ENCODE measurements at regions not wholly inside any gene's neighbourhood (a gene's known extent, or its start where the extent isn't known, plus 50 kb on each side); places are given as distances from the start of the nearest gene placed in this dataset.

- H3K27me3 Mint-ChIP-seq (ENCODE audit: low read depth, unreplicated experiment), result peaks cover 60% of the 10 kb centered on the region
- no peak for DNase-seq (ENCODE audit: low read depth)
- H3K4me3 Mint-ChIP-seq (ENCODE audit: unreplicated experiment), result no peak overlapping the region
- Histone ChIP-seq H4K20me1 (ENCODE audit: insufficient read depth, low read length) (no peaks in the 10 kb centered on the region), H2AFZ (ENCODE audit: low read depth, low read length) (no peak overlapping the region), H3K9ac (ENCODE audit: low read length) (no peak overlapping the region), H3K4me3 (ENCODE audit: insufficient read depth, low read depth, low read length) (no peak overlapping the region), H3K4me2 (ENCODE audit: low read length) (no peak overlapping the region), H3K36me3 (ENCODE audit: insufficient read depth, low read length) (no peaks in the 10 kb centered on the region), H3K79me2 (ENCODE audit: insufficient read depth, low read length) (no peaks in the 10 kb centered on the region), H3K9me3 (ENCODE audit: insufficient read depth, low read depth, low read length) (peaks cover 8% of the 10 kb centered on the region), H3K27me3 (ENCODE audit: insufficient read depth, low read length) (no peaks in the 10 kb centered on the region), H3K4me1 (ENCODE audit: insufficient read depth, low read length) (no peaks in the 10 kb centered on the region), H3K27ac (ENCODE audit: low read depth, low read length) (no peak overlapping the region)
- FAIRE-seq, result no peak
- no peak for TF ChIP-seq CTCF (IDR thresholded peaks at IDR 0.05; ENCODE audit: insufficient read depth, low read depth, low read length)
- no peak for TF ChIP-seq EZH2 (IDR thresholded peaks at IDR 0.05; ENCODE audit: insufficient read depth, low read length)
- H3K27ac Mint-ChIP-seq (ENCODE audit: unreplicated experiment), result no peak overlapping the region
- H3K9me3 Mint-ChIP-seq (ENCODE audit: unreplicated experiment), result peaks cover 2% of the 10 kb centered on the region
- H3K36me3 Mint-ChIP-seq (ENCODE audit: low read depth, unreplicated experiment), result no peaks in the 10 kb centered on the region
- H3K4me1 Mint-ChIP-seq (ENCODE audit: low read depth, unreplicated experiment), result no peaks in the 10 kb centered on the region
Measured at GRCh38 chr13:112124141-112124540, 57.2 kb downstream of the SOX1 start.

GRCh38 chr13:112127564-112128330 lies 60.8 kb downstream of the SOX1 start:
- DNase-seq (ENCODE audit: low read depth) (no peak), FAIRE-seq (no peak)
- no peak overlapping the region for H3K4me3 ChIP-seq (ENCODE audit: insufficient read depth, low read depth, low read length)
- no peak overlapping the region for H3K4me2 ChIP-seq (ENCODE audit: low read length)
- TF ChIP-seq CTCF (IDR thresholded peaks at IDR 0.05; ENCODE audit: insufficient read depth, low read depth, low read length) (no peak), EZH2 (IDR thresholded peaks at IDR 0.05; ENCODE audit: insufficient read depth, low read length) (no peak)
- no peaks in the 10 kb centered on the region for H3K36me3 ChIP-seq (ENCODE audit: insufficient read depth, low read length)
- H3K27ac Mint-ChIP-seq (ENCODE audit: unreplicated experiment), result no peak overlapping the region
- H3K27me3 Mint-ChIP-seq (ENCODE audit: low read depth, unreplicated experiment), result peaks cover 79% of the 10 kb centered on the region
- H3K27me3 ChIP-seq (ENCODE audit: insufficient read depth, low read length), result no peaks in the 10 kb centered on the region
- H3K4me3 Mint-ChIP-seq (ENCODE audit: unreplicated experiment), result no peak overlapping the region
- no peaks in the 10 kb centered on the region for H4K20me1 ChIP-seq (ENCODE audit: insufficient read depth, low read length)
- H3K9me3 Mint-ChIP-seq (ENCODE audit: unreplicated experiment), result peaks cover 2% of the 10 kb centered on the region
- H3K9ac ChIP-seq (ENCODE audit: low read length), result no peak overlapping the region
- peaks cover 8% of the 10 kb centered on the region for H3K9me3 ChIP-seq (ENCODE audit: insufficient read depth, low read depth, low read length)
- H3K36me3 Mint-ChIP-seq (ENCODE audit: low read depth, unreplicated experiment), result no peaks in the 10 kb centered on the region
- H3K79me2 ChIP-seq (ENCODE audit: insufficient read depth, low read length), result no peaks in the 10 kb centered on the region
- H3K27ac ChIP-seq (ENCODE audit: low read depth, low read length), result no peak overlapping the region
- H3K4me1 Mint-ChIP-seq (ENCODE audit: low read depth, unreplicated experiment), result no peaks in the 10 kb centered on the region
- H3K4me1 ChIP-seq (ENCODE audit: insufficient read depth, low read length), result no peaks in the 10 kb centered on the region
- no peak overlapping the region for H2AFZ ChIP-seq (ENCODE audit: low read depth, low read length)

GRCh38 chr13:112128331-112128610 lies 61.3 kb downstream of the SOX1 start:
- Histone ChIP-seq H3K79me2 (ENCODE audit: insufficient read depth, low read length) (no peaks in the 10 kb centered on the region), H3K27ac (ENCODE audit: low read depth, low read length) (no peak overlapping the region), H3K36me3 (ENCODE audit: insufficient read depth, low read length) (no peaks in the 10 kb centered on the region), H3K4me2 (ENCODE audit: low read length) (no peak overlapping the region), H4K20me1 (ENCODE audit: insufficient read depth, low read length) (no peaks in the 10 kb centered on the region), H3K4me3 (ENCODE audit: insufficient read depth, low read depth, low read length) (no peak overlapping the region), H3K9ac (ENCODE audit: low read length) (no peak overlapping the region), H3K27me3 (ENCODE audit: insufficient read depth, low read length) (no peaks in the 10 kb centered on the region), H3K9me3 (ENCODE audit: insufficient read depth, low read depth, low read length) (peaks cover 8% of the 10 kb centered on the region), H3K4me1 (ENCODE audit: insufficient read depth, low read length) (no peaks in the 10 kb centered on the region), H2AFZ (ENCODE audit: low read depth, low read length) (no peak overlapping the region)
- H3K4me3 Mint-ChIP-seq (ENCODE audit: unreplicated experiment), result no peak overlapping the region
- no peaks in the 10 kb centered on the region for H3K4me1 Mint-ChIP-seq (ENCODE audit: low read depth, unreplicated experiment)
- DNase-seq (ENCODE audit: low read depth), result no peak
- H3K9me3 Mint-ChIP-seq (ENCODE audit: unreplicated experiment), result peaks cover 2% of the 10 kb centered on the region
- TF ChIP-seq EZH2 (IDR thresholded peaks at IDR 0.05; ENCODE audit: insufficient read depth, low read length), result no peak
- H3K36me3 Mint-ChIP-seq (ENCODE audit: low read depth, unreplicated experiment), result no peaks in the 10 kb centered on the region
- no peak for FAIRE-seq
- H3K27me3 Mint-ChIP-seq (ENCODE audit: low read depth, unreplicated experiment), result peaks cover 80% of the 10 kb centered on the region
- no peak overlapping the region for H3K27ac Mint-ChIP-seq (ENCODE audit: unreplicated experiment)

Data from astrocyte (in vitro differentiated cells and primary cell).